OCI-LY1 (cell line): ENCODE measurements at regions not wholly inside any gene's neighbourhood (a gene's known extent, or its start where the extent isn't known, plus 50 kb on each side); places are given as distances from the start of the nearest gene placed in this dataset.

ENCODE experiments used
- EZH2 ChIP-seq: fragments of 200-600 bp; sonication (generic), shearing (Covaris generic); IDR thresholded peaks from 2 replicates; pipeline ENCODE4 v1.8.0; 2017; ENCODE audit warnings: borderline replicate concordance, mixed run types, mild to moderate bottlenecking, antibody characterized with exemption, low read length, moderate library complexity, mixed read lengths
- TF ChIP-seq, protein P1 (sequence below): fragments of 200-600 bp; sonication (generic), shearing (Covaris generic); IDR thresholded peaks from 2 replicates; pipeline ENCODE4 v1.5.1; 2017; ENCODE audit warnings: mild to moderate bottlenecking, antibody characterized with exemption, low read length, moderate library complexity, mixed read lengths

DNA sequence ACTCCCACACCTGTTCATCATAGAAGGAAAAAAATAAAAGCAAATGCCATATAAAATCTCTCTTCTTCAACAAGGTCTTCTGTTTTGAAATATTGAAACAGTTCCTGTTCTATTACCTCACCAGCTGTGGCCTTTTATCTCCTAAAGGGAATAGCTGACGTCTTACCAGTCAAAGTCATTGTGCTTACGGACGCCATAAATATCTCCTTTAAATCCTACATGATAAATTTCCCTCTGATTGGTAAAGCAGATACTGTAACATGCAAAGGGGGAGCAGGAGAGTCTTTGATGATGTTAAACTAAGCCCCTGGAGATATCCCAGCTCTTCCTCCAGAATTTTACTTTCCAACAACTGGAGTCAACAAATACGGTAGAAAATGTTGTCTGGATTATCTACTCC is 168.4 kb downstream of the ZC3H11B start:
- TF ChIP-seq, protein P1, sequence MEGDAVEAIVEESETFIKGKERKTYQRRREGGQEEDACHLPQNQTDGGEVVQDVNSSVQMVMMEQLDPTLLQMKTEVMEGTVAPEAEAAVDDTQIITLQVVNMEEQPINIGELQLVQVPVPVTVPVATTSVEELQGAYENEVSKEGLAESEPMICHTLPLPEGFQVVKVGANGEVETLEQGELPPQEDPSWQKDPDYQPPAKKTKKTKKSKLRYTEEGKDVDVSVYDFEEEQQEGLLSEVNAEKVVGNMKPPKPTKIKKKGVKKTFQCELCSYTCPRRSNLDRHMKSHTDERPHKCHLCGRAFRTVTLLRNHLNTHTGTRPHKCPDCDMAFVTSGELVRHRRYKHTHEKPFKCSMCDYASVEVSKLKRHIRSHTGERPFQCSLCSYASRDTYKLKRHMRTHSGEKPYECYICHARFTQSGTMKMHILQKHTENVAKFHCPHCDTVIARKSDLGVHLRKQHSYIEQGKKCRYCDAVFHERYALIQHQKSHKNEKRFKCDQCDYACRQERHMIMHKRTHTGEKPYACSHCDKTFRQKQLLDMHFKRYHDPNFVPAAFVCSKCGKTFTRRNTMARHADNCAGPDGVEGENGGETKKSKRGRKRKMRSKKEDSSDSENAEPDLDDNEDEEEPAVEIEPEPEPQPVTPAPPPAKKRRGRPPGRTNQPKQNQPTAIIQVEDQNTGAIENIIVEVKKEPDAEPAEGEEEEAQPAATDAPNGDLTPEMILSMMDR = no peak
- TF ChIP-seq EZH2 = no peak
